Prostate gland (tissue), 2 donors: ENCODE measurements at regions not wholly inside any gene's neighbourhood (a gene's known extent, or its start where the extent isn't known, plus 50 kb on each side); places are given as distances from the start of the nearest gene placed in this dataset.

Experiments used
- DNase-seq: peaks from one replicate; pipeline ENCODE4 v3.0.0-alpha.2; 2019; ENCODE audit warnings: low spot score
- H3K27ac ChIP-seq, 2 donors: fragments of 200-600 bp; sonication (generic); 2 replicates each; pipeline ENCODE4 v1.5.1; 2017 to 2019
- H3K27me3 ChIP-seq: fragments of 200-600 bp; sonication (generic); replicated peaks from 2 replicates; pipeline ENCODE4 v1.5.1; 2019; ENCODE audit not compliant: insufficient read depth
- H3K36me3 ChIP-seq, 2 donors: fragments of 200-600 bp; sonication (generic); 1 replicate in 1 of 2; 2 replicates in 1 of 2; pipeline versions ENCODE4 v1.5.1 to v1.8.1; 2017 to 2019
- H3K4me1 ChIP-seq: fragments of 200-600 bp; sonication (generic); replicated peaks from 2 replicates; pipeline ENCODE4 v1.5.1; 2019
- H3K4me3 ChIP-seq, 2 donors: fragments of 200-600 bp; sonication (generic); 2 replicates each; pipeline ENCODE4 v1.5.1; 2017 to 2019
- H3K9me3 ChIP-seq: fragments of 200-600 bp; sonication (generic); 2 replicates; pipeline ENCODE4 v1.5.1; 2017
- POLR2A ChIP-seq: fragments of 450-650 bp; IDR thresholded peaks from one replicate; pipeline ENCODE4 v1.6.1; 2016; ENCODE audit warnings: antibody characterized with exemption, mild to moderate bottlenecking
- POLR2AphosphoS5 ChIP-seq: sonication (generic); formaldehyde crosslinking; IDR thresholded peaks from one replicate; pipeline ENCODE4 v1.6.1; 2017; ENCODE audit warnings: antibody characterized with exemption
- WGBS: methylation state at CpG from one replicate; pipeline ENCODE4 v1.1.5; 2018; 5-methylcytosine and 5-hydroxymethylcytosine counted together
- intact Hi-C: fragments of 100-400 bp; cut with DNase I; formaldehyde crosslinking; loops from one replicate; pipeline ENCODE4 v1.14.2; 2022
- small RNA-seq, 2 donors: library from RNA; depleted of rRNA; stranded (forward); fragments of <200 nt; gene quantifications; one replicate each; pipeline ENCODE3, GENCODE V24; 2016
- TF ChIP-seq, protein P1 (sequence below), 4 experiments: fragments of 200-600 bp in 2 of 4; fragments of 450-650 bp in 2 of 4; sonication (generic) in 2 of 4; IDR thresholded peaks; 1 replicate in 3 of 4; 2 replicates in 1 of 4; pipeline ENCODE4 v1.5.1; 2016 to 2019; ENCODE audit warnings: antibody characterized with exemption in 4 of 4, mild to moderate bottlenecking in 2 of 4, moderate library complexity in 2 of 4

DNA sequence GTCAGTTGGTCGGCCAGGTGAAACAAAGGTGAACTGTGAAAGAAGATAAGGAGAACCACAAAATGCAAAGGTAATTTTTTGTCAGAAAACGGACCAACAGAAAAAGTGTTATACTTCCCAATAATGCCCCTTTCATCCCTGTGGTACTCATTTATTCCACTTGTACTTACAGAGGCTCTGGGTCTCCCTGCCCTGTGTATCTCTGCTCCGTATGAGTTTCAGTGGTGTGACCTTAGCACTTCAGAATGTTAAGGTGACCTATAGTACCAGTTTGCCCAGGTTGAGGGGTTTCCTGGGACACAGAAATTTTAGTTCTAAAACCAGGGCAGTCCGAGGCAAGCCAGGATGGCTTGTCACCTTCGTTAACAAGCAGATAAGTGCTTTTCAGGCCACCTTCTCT lies 254.8 kb downstream of the OLFM3 start:
- H3K9me3 ChIP-seq, result no peaks in the 10 kb centered on the region
- intact Hi-C loops, result no loop called here

DNA sequence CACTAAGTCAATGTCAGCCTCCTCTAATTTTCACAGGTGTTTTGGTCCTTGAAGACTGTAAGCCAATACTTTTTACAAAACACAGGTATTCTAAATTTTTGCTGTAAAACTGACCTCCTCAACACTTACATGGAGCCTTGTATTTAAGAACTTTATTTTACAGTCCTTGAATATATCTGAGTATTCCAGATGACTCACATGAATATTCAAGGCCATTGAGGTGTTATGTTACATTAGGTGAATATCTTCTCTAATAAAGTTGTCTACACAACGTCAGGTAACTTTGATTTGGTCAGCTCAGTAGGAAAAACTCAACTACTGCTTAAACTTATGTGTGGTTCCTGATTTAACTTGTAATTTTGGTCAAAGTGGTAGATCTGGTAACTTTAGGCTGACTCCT lies 254.2 kb downstream of the OLFM3 start:
- TF ChIP-seq, protein P1, sequence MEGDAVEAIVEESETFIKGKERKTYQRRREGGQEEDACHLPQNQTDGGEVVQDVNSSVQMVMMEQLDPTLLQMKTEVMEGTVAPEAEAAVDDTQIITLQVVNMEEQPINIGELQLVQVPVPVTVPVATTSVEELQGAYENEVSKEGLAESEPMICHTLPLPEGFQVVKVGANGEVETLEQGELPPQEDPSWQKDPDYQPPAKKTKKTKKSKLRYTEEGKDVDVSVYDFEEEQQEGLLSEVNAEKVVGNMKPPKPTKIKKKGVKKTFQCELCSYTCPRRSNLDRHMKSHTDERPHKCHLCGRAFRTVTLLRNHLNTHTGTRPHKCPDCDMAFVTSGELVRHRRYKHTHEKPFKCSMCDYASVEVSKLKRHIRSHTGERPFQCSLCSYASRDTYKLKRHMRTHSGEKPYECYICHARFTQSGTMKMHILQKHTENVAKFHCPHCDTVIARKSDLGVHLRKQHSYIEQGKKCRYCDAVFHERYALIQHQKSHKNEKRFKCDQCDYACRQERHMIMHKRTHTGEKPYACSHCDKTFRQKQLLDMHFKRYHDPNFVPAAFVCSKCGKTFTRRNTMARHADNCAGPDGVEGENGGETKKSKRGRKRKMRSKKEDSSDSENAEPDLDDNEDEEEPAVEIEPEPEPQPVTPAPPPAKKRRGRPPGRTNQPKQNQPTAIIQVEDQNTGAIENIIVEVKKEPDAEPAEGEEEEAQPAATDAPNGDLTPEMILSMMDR (IDR thresholded peaks at IDR 0.05), result no peak
- TF ChIP-seq POLR2AphosphoS5, result no peak
- TF ChIP-seq POLR2A, result no peak
- no peak for DNase-seq
- no peaks in the 10 kb centered on the region for H3K4me1 ChIP-seq
- no peak overlapping the region for H3K27ac ChIP-seq
- H3K9me3 ChIP-seq, result no peaks in the 10 kb centered on the region
- 48% methylated on average over 1 of the region's 1 CpG for WGBS
- H3K4me3 ChIP-seq, result no peak overlapping the region
- H3K36me3 ChIP-seq, result no peaks in the 10 kb centered on the region
- H3K27me3 ChIP-seq, result no peaks in the 10 kb centered on the region
- intact Hi-C loops, result no loop called here

More for the DNA sequence above, 254.8 kb downstream of the OLFM3 start:
- Histone ChIP-seq H3K27me3 (no peaks in the 10 kb centered on the region), H3K36me3 (no peaks in the 10 kb centered on the region), H3K4me3 (no peak overlapping the region), H3K4me1 (no peaks in the 10 kb centered on the region), H3K27ac (no peak overlapping the region)
- no peak for TF ChIP-seq POLR2A
- 51% methylated on average over 5 of the region's 5 CpGs for WGBS
- no peak for DNase-seq

DNA sequence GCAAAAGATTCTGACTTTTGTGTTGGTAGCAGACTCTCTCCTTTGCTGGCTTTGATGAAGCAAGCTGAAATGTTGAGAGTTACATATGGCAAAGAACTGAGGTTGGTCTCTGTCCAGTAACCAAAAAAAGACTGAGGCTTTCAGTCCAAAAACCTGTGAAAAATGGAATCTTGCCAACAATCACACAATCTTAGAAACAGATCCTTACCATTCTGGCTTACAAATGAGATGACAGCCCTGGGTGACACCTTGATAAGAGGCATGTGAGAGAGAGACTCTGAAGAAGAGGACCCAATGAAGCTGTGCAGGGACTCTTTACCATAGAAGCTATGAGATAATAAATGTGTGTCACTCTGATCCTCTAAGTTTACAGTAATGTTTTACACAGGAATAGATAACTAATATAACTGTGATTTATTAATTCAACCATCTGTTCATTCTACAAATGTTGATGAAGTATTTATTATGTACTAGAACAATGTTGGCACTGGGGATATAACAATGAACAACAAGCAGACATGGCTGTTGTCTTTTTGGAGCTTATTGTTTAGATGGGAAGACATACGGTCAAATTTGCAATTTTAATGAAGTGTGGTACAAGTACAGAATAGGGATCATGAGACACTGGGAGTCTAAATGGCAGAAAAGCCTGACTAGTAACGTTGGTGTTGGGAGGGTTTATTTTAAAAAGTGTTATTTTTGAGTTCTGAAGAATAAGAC lies 251.0 kb downstream of the OLFM3 start:
- intact Hi-C loops, result no loop called here
- Histone ChIP-seq H3K27me3 (no peaks in the 10 kb centered on the region), H3K27ac (no peak overlapping the region), H3K4me1 (no peaks in the 10 kb centered on the region), H3K9me3 (no peaks in the 10 kb centered on the region), H3K4me3 (no peak overlapping the region), H3K36me3 (no peaks in the 10 kb centered on the region)
- TF ChIP-seq POLR2AphosphoS5 (no peak), POLR2A (no peak)
- TF ChIP-seq, protein P1 (IDR thresholded peaks at IDR 0.05), result no peak
- DNase-seq, result no peak
- WGBS, result 61% methylated on average over 2 of the region's 2 CpGs

DNA sequence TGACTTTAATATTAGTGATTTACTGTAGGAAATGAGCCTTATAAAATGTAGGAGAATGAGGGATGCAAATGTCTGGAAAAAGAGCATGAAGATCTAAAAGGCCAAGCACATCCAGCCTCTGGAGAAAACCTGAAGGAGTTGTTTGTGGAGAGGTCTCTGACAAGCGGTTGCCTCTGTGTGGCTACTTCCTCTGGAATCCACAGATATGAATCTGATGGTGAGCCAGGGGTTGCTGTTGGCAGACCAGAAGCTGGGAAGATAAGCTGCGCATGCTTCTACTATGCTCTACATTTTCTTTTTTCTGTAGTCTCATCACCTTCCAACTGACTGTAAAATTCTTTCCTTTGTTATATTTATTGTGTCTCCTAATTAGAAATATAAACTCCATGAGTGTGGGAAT lies 248.6 kb downstream of the OLFM3 start:
- Histone ChIP-seq H3K27me3 (no peaks in the 10 kb centered on the region), H3K9me3 (no peaks in the 10 kb centered on the region), H3K4me3 (no peak overlapping the region), H3K4me1 (no peaks in the 10 kb centered on the region), H3K27ac (no peak overlapping the region), H3K36me3 (no peaks in the 10 kb centered on the region)
- TF ChIP-seq, protein P1 (IDR thresholded peaks at IDR 0.05), result no peak
- no peak for TF ChIP-seq POLR2AphosphoS5
- TF ChIP-seq POLR2A, result no peak
- WGBS, result 85% methylated on average over 2 of the region's 2 CpGs
- intact Hi-C loops, result no loop called here
- DNase-seq, result no peak

Small RNA genes lying in the stretch of these regions (small RNA-seq; reads per million reads assigned to genes)
- 0 reads per million in 2 donors for gene RNU6-965P
